Inflammatory macrophage treated with lipopolysaccharide for 4 hours (primary cell): ENCODE measurements at regions not wholly inside any gene's neighbourhood (a gene's known extent, or its start where the extent isn't known, plus 50 kb on each side); places are given as distances from the start of the nearest gene placed in this dataset.
A peak's percentile ranks its signal among the peaks of the same experiment; 100 is the strongest.
"Not testable (repeated sequence)": the region's sequence is repeated elsewhere in the genome, so short reads cannot be mapped to it uniquely, and the experiment has no call there.

ENCODE experiments used
- DNase-seq: peaks from one replicate; pipeline ENCODE4 v3.0.0-alpha.2; 2020

- no peak for DNase-seq
Measured at GRCh38 chr2:54065411-54065810, 50.0 kb upstream of the ACYP2 start.

GRCh38 chr2:54063967-54064535, 51.4 kb upstream of the ACYP2 start:
- DNase-seq, result no peak

GRCh38 chr2:54062401-54062800, 53.0 kb upstream of the ACYP2 start:
- no peak for DNase-seq

- DNase-seq, result no peak
Measured at GRCh38 chr2:54061272-54061671, 54.1 kb upstream of the ACYP2 start.

GRCh38 chr2:54059986-54060385, 55.4 kb upstream of the ACYP2 start:
- DNase-seq, result no peak

GRCh38 chr2:54059504-54059903, 55.9 kb upstream of the ACYP2 start:
- DNase-seq, result no peak

- DNase-seq, result no peak
Measured at GRCh38 chr2:54058449-54058848, 57.0 kb upstream of the ACYP2 start.

- DNase-seq, result no peak
Measured at GRCh38 chr2:54054774-54055173, 60.6 kb upstream of the ACYP2 start.

GRCh38 chr2:54054271-54054670, 61.1 kb upstream of the ACYP2 start:
- DNase-seq, result no peak

GRCh38 chr2:54053830-54054229, 61.6 kb upstream of the ACYP2 start:
- no peak for DNase-seq

GRCh38 chr2:54052825-54053718, 62.3 kb upstream of the ACYP2 start:
- DNase-seq, result no peak

- DNase-seq, result no peak
Measured at GRCh38 chr2:54050445-54050844, 65.0 kb upstream of the ACYP2 start.

GRCh38 chr2:54049365-54049764, 66.0 kb upstream of the ACYP2 start:
- no peak for DNase-seq

- DNase-seq, result not testable (repeated sequence)
Measured at GRCh38 chr2:54048896-54049295, 66.5 kb upstream of the ACYP2 start.

- DNase-seq, result no peak
Measured at GRCh38 chr2:54048117-54048785, 67.2 kb upstream of the ACYP2 start.

GRCh38 chr2:54047658-54048057, 67.8 kb upstream of the ACYP2 start:
- no peak for DNase-seq

GRCh38 chr2:54047091-54047490, 68.3 kb upstream of the ACYP2 start:
- no peak for DNase-seq

GRCh38 chr2:54042897-54043620, 72.3 kb upstream of the PSME4 start:
- DNase-seq, result no peak

- no peak for DNase-seq
Measured at GRCh38 chr2:54042341-54042740, 71.5 kb upstream of the PSME4 start.

GRCh38 chr2:54041135-54041534, 70.3 kb upstream of the PSME4 start:
- no peak for DNase-seq

GRCh38 chr2:54040685-54041084, 69.9 kb upstream of the PSME4 start:
- DNase-seq, result no peak

GRCh38 chr2:54040250-54040649, 69.5 kb upstream of the PSME4 start:
- DNase-seq, result peak; percentile 8

- no peak for DNase-seq
Measured at GRCh38 chr2:54038835-54039234, 68.0 kb upstream of the PSME4 start.
